GM12878 (cell line): ENCODE measurements at regions not wholly inside any gene's neighbourhood (a gene's known extent, or its start where the extent isn't known, plus 50 kb on each side); places are given as distances from the start of the nearest gene placed in this dataset.
"Not testable (repeated sequence)": the region's sequence is repeated elsewhere in the genome, so short reads cannot be mapped to it uniquely, and the experiment has no call there.

Source experiments
- CTCF ChIP-seq, 3 experiments: IDR thresholded peaks in 2 of 3; conservative IDR thresholded peaks in 1 of 3; 2 replicates each; pipeline ENCODE4 v1.5.1; 2011; ENCODE audit warnings: low read depth in 3 of 3, low read length in 3 of 3, mild to moderate bottlenecking in 3 of 3, control low read depth in 2 of 3, moderate library complexity in 2 of 3, inconsistent platforms in 1 of 3, mixed read lengths in 1 of 3; ENCODE audit not compliant: control insufficient read depth in 2 of 3, insufficient read depth in 1 of 3; ENCODE audit errors: extremely low read depth in 1 of 3
- EP300 ChIP-seq, 2 experiments: fragments of 150-350 bp in 1 of 2; IDR thresholded peaks; 2 replicates each; pipeline ENCODE4 v1.6.1; 2011 to 2012; ENCODE audit warnings: low read depth in 2 of 2, low read length in 2 of 2, borderline replicate concordance in 1 of 2, improper control_type of control experiment in 1 of 2, inconsistent platforms in 1 of 2; ENCODE audit not compliant: control insufficient read depth in 1 of 2
- EZH2 ChIP-seq: IDR thresholded peaks from 2 replicates; pipeline ENCODE4 v1.6.1; 2012; ENCODE audit warnings: low read depth, mild to moderate bottlenecking, control low read depth, inconsistent platforms, low read length, borderline replicate concordance; ENCODE audit not compliant: control insufficient read depth
- MLLT1 ChIP-seq: fragments of 450-650 bp; IDR thresholded peaks from 2 replicates; pipeline ENCODE4 v1.6.1; 2016; ENCODE audit warnings: mild to moderate bottlenecking
- MYB ChIP-seq: fragments of 150-350 bp; IDR thresholded peaks from 2 replicates; pipeline ENCODE4 v1.6.1; 2014; ENCODE audit warnings: mild to moderate bottlenecking, low read depth, low read length, borderline replicate concordance
- NR2C2 ChIP-seq: IDR thresholded peaks from 2 replicates; pipeline ENCODE4 v1.6.1; 2011; ENCODE audit warnings: borderline replicate concordance, low read depth; ENCODE audit not compliant: control insufficient read depth, insufficient read length
- POLR2A ChIP-seq: IDR thresholded peaks from 2 replicates; pipeline ENCODE4 v1.6.1; 2011; ENCODE audit warnings: low read depth, mild to moderate bottlenecking, low read length

- TF ChIP-seq MLLT1; NR2C2; EZH2; MYB; EP300 (IDR thresholded peaks at IDR 0.05; ENCODE audit: borderline replicate concordance in 1 of 2, control insufficient read depth in 1 of 2, low read depth in 2 of 2, low read length in 2 of 2); CTCF (IDR thresholded peaks at IDR 0.05 in 2 of 3, conservative IDR thresholded peaks at IDR 0.05 in 1 of 3; ENCODE audit: control insufficient read depth in 2 of 3, extremely low read depth in 1 of 3, insufficient read depth in 1 of 3, low read depth in 3 of 3, low read length in 3 of 3); POLR2A: not testable (repeated sequence)
Observed at GRCh38 chr15:62683192-62683591, 359.4 kb upstream of the TPM1 start.
